ENCODE measurements at regions not wholly inside any gene's neighbourhood (a gene's known extent, or its start where the extent isn't known, plus 50 kb on each side); places are given as distances from the start of the nearest gene placed in this dataset.
"Not testable (repeated sequence)": the region's sequence is repeated elsewhere in the genome, so short reads cannot be mapped to it uniquely, and the experiment has no call there.

GRCh38 chr11:50247309-50247874, 214.7 kb downstream of the OR4C45 start:
- no peak for DNase-seq (ENCODE audit: low spot score)

- DNase-seq (ENCODE audit: low spot score), result no peak
These were observed 235.2 kb downstream of the OR4C45 start for GRCh38 chr11:50267851-50268250.

- DNase-seq (ENCODE audit: low spot score), result no peak
These were observed 242.5 kb downstream of the OR4C45 start for GRCh38 chr11:50275133-50275532.

GRCh38 chr11:50278756-50279155, 246.1 kb downstream of the OR4C45 start:
- no peak for DNase-seq (ENCODE audit: low spot score)

GRCh38 chr11:50298182-50298988, 265.7 kb downstream of the OR4C45 start:
- DNase-seq (ENCODE audit: low spot score), result no peak

GRCh38 chr11:50330723-50331122, 298.0 kb downstream of the OR4C45 start:
- DNase-seq (ENCODE audit: low spot score), result not testable (repeated sequence)

GRCh38 chr11:50333861-50334260, 301.2 kb downstream of the OR4C45 start:
- no peak for DNase-seq (ENCODE audit: low spot score)

- DNase-seq (ENCODE audit: low spot score), result not testable (repeated sequence)
These were observed 304.8 kb downstream of the OR4C45 start for GRCh38 chr11:50337432-50337831.

GRCh38 chr11:50348018-50348417, 315.3 kb downstream of the OR4C45 start:
- not testable (repeated sequence) for DNase-seq (ENCODE audit: low spot score)

- DNase-seq (ENCODE audit: low spot score), result no peak
These were observed 346.8 kb downstream of the OR4C45 start for GRCh38 chr11:50379484-50379883.

GRCh38 chr11:50394017-50394416, 361.3 kb downstream of the OR4C45 start:
- DNase-seq (ENCODE audit: low spot score), result no peak

- no peak for DNase-seq (ENCODE audit: low spot score)
These were observed 380.2 kb downstream of the OR4C45 start for GRCh38 chr11:50412832-50413231.

- DNase-seq (ENCODE audit: low spot score), result no peak
These were observed 390.5 kb downstream of the OR4C45 start for GRCh38 chr11:50423208-50423607.

Data from SW480 (cell line).